IPS DF 4.7 (cell line): ENCODE measurements at regions not wholly inside any gene's neighbourhood (a gene's known extent, or its start where the extent isn't known, plus 50 kb on each side); places are given as distances from the start of the nearest gene placed in this dataset.

Experiments
- DNase-seq: peaks from one replicate; pipeline ENCODE4 v3.0.0-alpha.2; 2013; ENCODE audit warnings: low spot score; ENCODE audit errors: extremely low read depth

DNA sequence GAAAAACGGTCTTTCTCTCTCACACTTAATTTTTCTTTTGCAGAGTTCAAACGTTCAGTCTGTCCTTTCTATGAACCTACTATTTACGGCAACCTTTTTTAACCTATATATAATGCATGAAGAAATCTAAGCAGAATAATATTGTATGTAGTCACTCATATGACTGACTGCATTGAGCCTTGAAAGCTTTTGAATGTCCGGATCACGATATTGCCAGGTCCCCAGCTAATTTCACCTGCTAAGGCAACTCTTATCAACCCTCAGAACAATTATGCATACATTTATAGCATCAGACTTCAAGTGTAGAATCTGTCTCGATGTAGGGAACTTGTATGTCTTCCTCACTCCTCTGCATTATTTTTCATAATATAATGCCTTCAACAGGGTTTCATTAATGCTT, 1083.8 kb upstream of the KLHL29 start:
- no peak for DNase-seq

DNA sequence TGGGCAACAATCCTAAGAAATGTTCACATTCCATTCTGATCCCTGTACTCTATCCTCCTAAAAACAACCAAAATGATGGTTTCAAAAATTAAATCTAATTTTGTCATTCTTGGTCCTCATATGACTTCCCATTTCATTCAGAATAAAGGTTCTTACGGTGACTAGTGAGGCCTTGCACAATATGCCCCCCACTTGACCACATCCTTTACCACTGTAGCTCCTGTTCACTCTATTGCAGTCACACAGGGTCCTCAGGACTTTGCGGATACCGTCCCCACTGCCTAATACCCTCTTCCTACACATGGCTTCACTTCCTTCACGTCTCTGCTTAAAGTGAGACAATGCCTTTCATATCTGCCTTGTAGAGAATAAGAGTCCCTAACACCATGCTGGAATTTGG, 1058.7 kb upstream of the KLHL29 start:
- no peak for DNase-seq

DNA sequence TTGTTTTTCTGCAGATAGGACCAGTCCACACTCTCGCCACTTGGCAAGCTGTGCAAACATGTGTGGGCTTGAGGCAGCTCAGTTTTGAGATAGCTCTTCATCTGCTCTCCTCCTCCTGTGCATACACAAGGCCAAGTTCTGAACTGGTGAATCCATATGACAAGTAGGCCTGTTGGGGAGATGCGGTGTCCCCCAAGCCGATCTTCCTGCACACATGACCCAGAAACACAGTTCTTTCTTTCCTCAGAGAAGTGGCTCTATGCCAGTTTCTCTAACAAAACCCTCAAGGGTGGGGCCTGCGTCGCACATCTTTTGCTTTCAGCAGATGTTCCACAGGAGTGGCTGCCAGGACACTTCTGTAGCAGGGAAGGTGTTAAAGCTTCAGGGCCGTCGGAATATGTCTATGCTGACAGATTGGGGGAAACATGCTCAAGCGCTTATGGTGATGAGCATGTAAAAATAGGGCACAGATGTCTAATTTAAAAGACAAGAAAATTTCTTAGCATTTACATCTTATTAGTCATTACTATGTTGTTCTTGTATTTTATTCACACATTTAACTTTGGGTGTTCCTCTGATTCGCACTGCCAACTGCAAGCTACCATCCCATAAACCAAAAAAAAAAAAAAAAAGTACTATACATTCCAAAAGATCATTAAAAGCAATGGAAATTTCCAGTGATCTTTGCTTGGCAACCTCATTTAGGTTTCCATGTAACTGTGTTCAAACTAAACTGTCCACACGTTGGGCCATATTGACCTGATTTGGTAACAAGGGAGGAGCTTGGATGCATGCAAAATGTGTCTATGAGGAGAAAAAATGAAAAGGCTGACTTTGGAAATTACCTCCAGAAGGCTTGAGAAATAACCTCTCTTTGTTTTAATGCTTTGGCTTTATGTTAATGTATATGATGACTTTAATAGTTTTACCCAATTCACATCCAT, 1055.5 kb upstream of the KLHL29 start:
- no peak for DNase-seq

- no peak for DNase-seq
Measured at GRCh38 chr2:22336414-22336813, 1048.6 kb upstream of the KLHL29 start.

- DNase-seq: no peak
Measured at GRCh38 chr2:22340716-22341115, 1044.3 kb upstream of the KLHL29 start.

GRCh38 chr2:22347306-22347705, 1037.7 kb upstream of the KLHL29 start:
- DNase-seq: no peak

- no peak for DNase-seq
Measured at GRCh38 chr2:22350621-22351020, 1034.4 kb upstream of the KLHL29 start.

GRCh38 chr2:22355816-22356433, 1029.1 kb upstream of the KLHL29 start:
- peak; percentile 30 for DNase-seq

- no peak for DNase-seq
Measured at GRCh38 chr2:22359071-22359672, 1025.8 kb upstream of the KLHL29 start.

DNA sequence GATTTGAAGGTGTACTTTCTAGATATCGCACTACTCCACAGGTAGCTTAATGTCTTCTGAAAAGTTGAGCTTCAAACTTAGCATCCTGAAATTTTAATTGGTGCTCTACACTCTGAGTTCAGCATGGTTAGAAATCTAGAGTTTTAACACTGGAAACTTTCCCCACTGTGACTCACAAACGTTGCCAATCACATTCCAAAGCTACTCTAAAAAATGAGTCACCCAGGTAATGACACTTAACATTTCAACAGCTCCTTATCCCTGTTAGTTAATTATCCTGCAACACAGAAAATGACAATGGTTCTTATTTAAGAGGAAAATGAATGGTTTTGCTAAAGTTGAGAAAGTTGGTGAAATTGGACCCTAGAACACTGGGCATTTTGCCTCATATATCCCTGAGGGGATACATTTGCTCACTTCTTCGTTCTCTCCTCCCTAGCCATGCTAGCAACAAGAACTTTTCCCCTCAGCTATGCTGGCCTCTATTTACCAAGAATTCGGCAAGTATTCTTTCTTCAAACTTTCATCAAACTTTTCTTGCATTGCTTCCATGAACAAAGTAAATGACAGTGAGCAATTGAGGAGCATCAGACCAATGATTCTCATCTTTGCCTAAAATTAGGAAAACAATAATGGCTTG, 1024.1 kb upstream of the KLHL29 start:
- DNase-seq: no peak

- DNase-seq: no peak
Measured at GRCh38 chr2:22361571-22361970, 1023.4 kb upstream of the KLHL29 start.

GRCh38 chr2:22375096-22375495, 1009.9 kb upstream of the KLHL29 start:
- DNase-seq: peak; percentile 28

- DNase-seq: no peak
Measured at GRCh38 chr2:22377268-22377667, 1007.7 kb upstream of the KLHL29 start.

- no peak for DNase-seq
Measured at GRCh38 chr2:22382479-22383169, 1002.4 kb upstream of the KLHL29 start.

- DNase-seq: no peak
Measured at GRCh38 chr2:22397847-22398246, 987.1 kb upstream of the KLHL29 start.

DNA sequence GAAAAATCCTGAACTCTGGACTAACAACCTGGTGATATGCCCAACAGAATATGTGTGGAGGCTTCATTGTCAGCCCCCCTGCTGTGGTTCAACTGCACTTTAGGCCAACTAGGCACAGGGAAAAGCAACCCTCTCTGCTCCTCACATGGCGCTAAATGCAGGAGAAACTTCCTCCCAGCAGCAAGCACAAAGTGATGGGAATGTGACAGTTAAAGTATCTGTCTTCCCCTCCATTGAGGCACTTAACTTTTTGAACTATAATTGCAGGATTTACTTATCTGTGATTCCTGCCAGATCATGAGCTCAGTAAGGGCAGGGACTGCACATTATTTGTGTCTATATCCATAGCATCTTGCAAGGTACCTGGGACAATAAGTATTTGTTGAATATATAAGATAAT, 981.2 kb upstream of the KLHL29 start:
- DNase-seq: no peak

GRCh38 chr2:22406625-22407024, 978.4 kb upstream of the KLHL29 start:
- no peak for DNase-seq

DNA sequence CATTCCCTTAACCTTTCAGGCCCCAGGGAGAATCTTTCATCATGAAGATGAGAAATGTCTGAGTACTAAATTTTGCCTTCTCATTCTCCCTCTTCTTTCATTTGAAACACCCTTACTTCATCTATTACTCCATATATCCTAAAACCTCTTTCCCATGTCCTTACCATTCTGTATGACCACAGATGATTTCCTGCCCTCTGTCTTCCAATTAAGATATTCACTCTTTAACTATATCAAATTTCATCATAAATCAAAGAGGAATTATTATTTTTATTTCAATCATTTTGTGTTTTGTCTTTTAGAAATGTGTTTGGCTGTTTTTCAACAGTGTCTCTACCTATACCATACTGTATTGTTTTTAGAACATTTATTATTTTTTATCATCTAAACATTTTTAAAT, 964.9 kb upstream of the KLHL29 start:
- no peak for DNase-seq

DNA sequence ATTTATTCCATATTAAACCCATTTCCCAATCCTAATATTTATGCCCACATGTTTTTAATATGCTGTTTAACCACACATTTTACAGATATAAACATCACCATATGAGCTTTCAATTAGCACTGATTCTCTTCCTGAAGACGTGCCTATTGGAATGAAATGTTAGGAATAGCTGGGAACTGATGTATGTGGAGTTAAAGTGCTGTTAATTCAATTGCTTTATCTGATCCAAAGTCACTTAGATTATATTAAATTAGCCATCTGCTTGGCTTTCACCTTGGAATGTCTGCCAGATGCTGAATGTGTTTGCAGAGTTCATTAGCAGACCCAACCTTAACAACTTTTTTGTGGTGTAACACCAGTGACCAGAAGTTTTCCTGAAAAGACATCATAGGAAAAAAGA, 942.9 kb upstream of the KLHL29 start:
- no peak for DNase-seq

DNA sequence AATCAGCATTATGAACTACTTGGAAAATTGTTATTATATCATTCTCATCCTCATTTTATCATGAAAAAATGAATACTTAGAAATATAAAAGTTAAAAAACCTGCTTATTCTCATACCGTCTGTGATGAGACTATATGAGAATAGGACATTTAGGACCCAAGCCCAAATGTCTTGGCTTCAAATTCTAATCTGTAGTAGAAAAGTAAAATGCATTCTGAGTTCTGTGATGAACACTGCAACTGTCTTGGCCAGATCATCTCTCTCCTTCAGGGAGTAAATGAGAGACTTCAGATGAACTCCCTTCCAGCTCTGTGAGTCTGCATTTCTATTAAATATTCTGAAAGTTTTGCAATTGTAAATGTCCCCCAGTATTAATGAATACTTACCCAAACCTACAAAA, 940.7 kb upstream of the KLHL29 start:
- DNase-seq: no peak

GRCh38 chr2:22449696-22450095, 935.3 kb upstream of the KLHL29 start:
- no peak for DNase-seq
